Thyroid gland (tissue), 4 donors: ENCODE measurements at regions not wholly inside any gene's neighbourhood (a gene's known extent, or its start where the extent isn't known, plus 50 kb on each side); places are given as distances from the start of the nearest gene placed in this dataset.
"Not testable (repeated sequence)": the region's sequence is repeated elsewhere in the genome, so short reads cannot be mapped to it uniquely, and the experiment has no call there.

Experiments
- DNase-seq, 2 donors: peaks; one replicate each; pipeline ENCODE4 v3.0.0-alpha.2; 2019
- H3K27ac ChIP-seq, 3 donors: fragments of 200-600 bp; sonication (generic); 1 replicate in 2 of 3; 2 replicates in 1 of 3; pipeline ENCODE4 v1.5.1; 2016 to 2019; ENCODE audit warnings: mild to moderate bottlenecking in 1 of 3, moderate library complexity in 1 of 3
- H3K27me3 ChIP-seq: fragments of 200-600 bp; sonication (generic); one replicate; pipeline ENCODE4 v1.5.1; 2019
- H3K36me3 ChIP-seq, 2 donors: fragments of 200-600 bp; sonication (generic); one replicate each; pipeline ENCODE4 v1.5.1; 2016 to 2019
- H3K4me1 ChIP-seq, 2 donors: fragments of 200-600 bp; sonication (generic); one replicate each; pipeline ENCODE4 v1.5.1; 2017 to 2019
- H3K4me3 ChIP-seq, 3 donors: fragments of 200-600 bp; sonication (generic); replicated peaks in 1 of 3; 1 replicate in 2 of 3; 2 replicates in 1 of 3; pipeline ENCODE4 v1.5.1; 2016; ENCODE audit warnings: mild to moderate bottlenecking in 1 of 3
- H3K9me3 ChIP-seq: fragments of 200-600 bp; sonication (generic); one replicate; pipeline ENCODE4 v1.5.1; 2017
- POLR2A ChIP-seq, 2 donors: fragments of 450-650 bp; IDR thresholded peaks; one replicate each; pipeline ENCODE4 v1.6.1; 2017; ENCODE audit warnings: antibody characterized with exemption in 2 of 2, mild to moderate bottlenecking in 2 of 2, moderate library complexity in 1 of 2
- WGBS, 2 donors: methylation state at CpG; one replicate each; pipeline ENCODE4 v1.1.5; 2017; 5-methylcytosine and 5-hydroxymethylcytosine counted together
- intact Hi-C: fragments of 100-400 bp; cut with DNase I; formaldehyde crosslinking; loops from one replicate; pipeline ENCODE4 v1.15.1; 2023
- TF ChIP-seq, protein P1 (sequence below), 6 experiments: fragments of 200-600 bp in 3 of 6; fragments of 450-650 bp in 3 of 6; sonication (generic) in 3 of 6; IDR thresholded peaks; one replicate each; pipeline ENCODE4 v1.5.1; 2016 to 2019; ENCODE audit warnings: antibody characterized with exemption in 6 of 6, mild to moderate bottlenecking in 2 of 6, inconsistent platforms in 1 of 6, moderate library complexity in 1 of 6

DNA sequence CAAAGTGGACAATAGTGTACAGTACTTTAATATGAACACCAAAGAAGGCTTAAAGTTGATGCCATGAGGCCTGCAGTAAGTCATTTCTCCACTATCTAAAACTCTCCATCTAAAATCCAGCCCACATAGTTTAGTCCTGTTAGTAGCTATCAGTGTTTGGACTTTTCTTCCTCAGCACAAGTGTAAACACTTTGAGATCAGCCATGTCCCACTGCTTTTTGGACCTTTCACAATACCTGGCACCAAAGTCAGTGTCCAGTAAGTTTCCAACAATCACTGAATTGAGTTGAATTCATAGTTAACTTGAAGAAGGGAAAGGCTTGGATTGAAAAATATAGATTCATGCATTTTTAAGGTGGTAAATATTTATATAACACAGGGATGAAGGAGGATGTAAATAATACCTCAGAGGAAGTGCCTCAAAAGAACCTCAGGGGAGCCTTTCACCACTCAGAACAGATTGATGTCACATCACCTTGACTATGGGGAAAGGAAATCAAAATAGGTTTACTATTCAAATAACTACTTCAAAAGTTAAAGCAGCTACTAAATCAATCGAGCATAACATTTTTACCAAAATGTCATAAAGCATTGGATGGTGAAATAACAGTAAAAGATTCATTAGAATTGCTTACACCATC, 76.7 kb downstream of the FTHL17 start:
- Histone ChIP-seq H3K9me3 (no peaks in the 10 kb centered on the region), H3K4me3 (no peak overlapping the region), H3K4me1 (no peaks in the 10 kb centered on the region), H3K27me3 (no peaks in the 10 kb centered on the region), H3K36me3 (no peaks in the 10 kb centered on the region), H3K27ac (no peak overlapping the region)
- intact Hi-C loops: no loop called here
- whole genome bisulfite sequencing, 2 donors: 74% methylated on average over 1 of the region's 1 CpG
- DNase-seq: no peak
- TF ChIP-seq, protein P1, sequence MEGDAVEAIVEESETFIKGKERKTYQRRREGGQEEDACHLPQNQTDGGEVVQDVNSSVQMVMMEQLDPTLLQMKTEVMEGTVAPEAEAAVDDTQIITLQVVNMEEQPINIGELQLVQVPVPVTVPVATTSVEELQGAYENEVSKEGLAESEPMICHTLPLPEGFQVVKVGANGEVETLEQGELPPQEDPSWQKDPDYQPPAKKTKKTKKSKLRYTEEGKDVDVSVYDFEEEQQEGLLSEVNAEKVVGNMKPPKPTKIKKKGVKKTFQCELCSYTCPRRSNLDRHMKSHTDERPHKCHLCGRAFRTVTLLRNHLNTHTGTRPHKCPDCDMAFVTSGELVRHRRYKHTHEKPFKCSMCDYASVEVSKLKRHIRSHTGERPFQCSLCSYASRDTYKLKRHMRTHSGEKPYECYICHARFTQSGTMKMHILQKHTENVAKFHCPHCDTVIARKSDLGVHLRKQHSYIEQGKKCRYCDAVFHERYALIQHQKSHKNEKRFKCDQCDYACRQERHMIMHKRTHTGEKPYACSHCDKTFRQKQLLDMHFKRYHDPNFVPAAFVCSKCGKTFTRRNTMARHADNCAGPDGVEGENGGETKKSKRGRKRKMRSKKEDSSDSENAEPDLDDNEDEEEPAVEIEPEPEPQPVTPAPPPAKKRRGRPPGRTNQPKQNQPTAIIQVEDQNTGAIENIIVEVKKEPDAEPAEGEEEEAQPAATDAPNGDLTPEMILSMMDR (IDR thresholded peaks at IDR 0.05): no peak
- no peak for TF ChIP-seq POLR2A (IDR thresholded peaks at IDR 0.05)

DNA sequence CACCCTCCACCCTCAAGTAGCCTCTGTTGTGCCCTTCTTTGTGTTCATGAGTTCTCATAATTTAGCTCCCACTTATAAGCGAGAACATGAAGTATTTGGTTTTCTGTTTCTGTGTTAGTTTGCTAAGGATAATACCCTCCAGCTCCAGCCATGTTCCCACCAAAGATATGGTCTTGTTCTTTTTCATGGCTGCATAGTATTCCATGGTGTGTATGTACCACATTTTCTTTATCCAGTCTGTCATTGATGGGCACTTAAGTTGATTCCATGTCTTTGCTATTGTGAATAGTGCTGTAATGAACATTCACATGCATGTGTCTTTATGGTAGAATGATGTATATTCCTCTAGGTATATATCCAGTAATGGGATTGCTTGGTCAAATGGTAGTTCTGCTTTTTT, 77.8 kb downstream of the FTHL17 start:
- DNase-seq, H3K9me3 ChIP-seq, H3K27ac ChIP-seq, H3K27me3 ChIP-seq, H3K4me1 ChIP-seq, H3K36me3 ChIP-seq, intact Hi-C loops, H3K4me3 ChIP-seq: not testable (repeated sequence)
- 100% methylated on average over 1 of the region's 1 CpG for WGBS, 2 donors

DNA sequence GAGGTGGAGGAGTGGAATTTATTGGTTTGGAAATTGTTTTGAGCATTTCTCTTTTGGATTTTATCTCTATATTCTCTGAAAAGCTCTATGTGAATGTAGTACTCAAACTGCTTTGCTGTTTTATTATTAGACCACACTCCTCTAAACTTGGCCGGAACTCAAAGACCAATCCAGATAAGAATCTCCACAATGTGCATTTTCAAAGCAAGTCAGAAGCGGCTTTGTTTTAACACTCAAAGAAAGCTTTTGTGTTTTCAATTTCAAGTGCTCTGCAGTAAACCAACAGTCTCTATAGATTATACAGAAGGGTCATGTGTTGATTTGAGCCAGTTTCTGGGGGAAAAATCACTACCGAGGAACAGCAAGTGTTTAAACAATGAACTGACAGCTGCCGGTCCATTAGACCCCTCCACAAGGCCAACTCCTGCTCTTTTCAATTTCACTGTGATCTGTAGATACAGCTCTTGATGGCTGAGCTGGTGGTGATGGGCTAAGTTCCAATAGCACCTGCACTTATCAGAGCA, 79.4 kb downstream of the FTHL17 start:
- TF ChIP-seq, protein P1 (IDR thresholded peaks at IDR 0.05): no peak
- intact Hi-C loops: no loop called here
- H3K9me3 ChIP-seq: no peaks in the 10 kb centered on the region
- H3K36me3 ChIP-seq: no peaks in the 10 kb centered on the region
- no peak overlapping the region for H3K27ac ChIP-seq
- no peaks in the 10 kb centered on the region for H3K27me3 ChIP-seq
- no peak overlapping the region for H3K4me3 ChIP-seq
- H3K4me1 ChIP-seq: no peaks in the 10 kb centered on the region
- 6% methylated on average over 4 of the region's 4 CpGs for WGBS, 2 donors
- DNase-seq: no peak

DNA sequence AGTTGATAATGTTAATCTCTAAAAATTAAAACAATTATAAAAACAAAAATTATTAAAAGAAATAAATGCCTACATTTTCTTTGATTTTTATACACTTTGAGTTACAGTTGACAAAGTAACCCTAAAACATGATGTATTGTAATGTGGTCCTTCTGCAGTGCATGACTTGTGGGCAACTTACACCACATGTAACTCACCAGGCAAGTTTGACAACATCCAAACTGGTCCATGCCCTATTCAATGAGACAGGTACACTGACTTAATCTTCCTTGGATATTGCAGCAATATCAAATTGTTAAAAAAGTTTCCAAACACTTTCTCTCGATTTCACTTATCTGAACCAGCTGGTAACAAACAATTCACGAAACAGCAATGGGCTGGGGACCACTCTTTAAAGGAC, 81.5 kb downstream of the FTHL17 start:
- intact Hi-C loops: no loop called here
- H3K27me3 ChIP-seq: no peaks in the 10 kb centered on the region
- peak in 1 of 2 donors; percentile 6 for DNase-seq

DNA sequence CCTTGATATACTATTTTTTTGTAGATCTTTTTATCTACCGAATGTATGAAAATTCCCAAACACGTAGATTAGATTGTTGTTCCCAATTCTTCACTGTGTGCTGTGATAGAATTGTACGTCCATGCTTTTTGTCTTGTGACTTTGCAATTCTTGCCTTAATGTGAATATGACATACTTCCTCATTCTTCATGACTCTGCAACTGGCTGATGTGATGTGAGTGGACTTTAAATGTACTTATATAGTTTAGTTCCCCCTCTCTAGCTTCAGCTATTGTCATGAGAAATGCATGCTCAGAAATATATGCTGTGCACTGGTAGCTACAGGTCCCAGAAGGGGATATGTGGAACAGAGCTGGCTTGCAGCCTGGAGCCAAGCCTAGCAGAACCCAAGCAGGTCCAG, 89.4 kb downstream of the FTHL17 start:
- WGBS, 2 donors: 91 to 98% methylated on average over 3 of the region's 3 CpGs

More for the DNA sequence above, 81.5 kb downstream of the FTHL17 start:
- no peaks in the 10 kb centered on the region for H3K9me3 ChIP-seq
- 81 to 89% methylated on average over 2 of the region's 2 CpGs for WGBS, 2 donors
- no peaks in the 10 kb centered on the region for H3K4me1 ChIP-seq
- H3K36me3 ChIP-seq: no peaks in the 10 kb centered on the region
- no peak overlapping the region for H3K27ac ChIP-seq
- TF ChIP-seq, protein P1 (IDR thresholded peaks at IDR 0.05): no peak
- TF ChIP-seq POLR2A (IDR thresholded peaks at IDR 0.05): no peak
- H3K4me3 ChIP-seq: no peak overlapping the region

More for the DNA sequence above, 89.4 kb downstream of the FTHL17 start:
- no peaks in the 10 kb centered on the region for H3K36me3 ChIP-seq
- H3K27me3 ChIP-seq: no peaks in the 10 kb centered on the region
- no peak for TF ChIP-seq POLR2A (IDR thresholded peaks at IDR 0.05)
- TF ChIP-seq, protein P1 (IDR thresholded peaks at IDR 0.05): no peak
- DNase-seq: no peak
- no peaks in the 10 kb centered on the region for H3K9me3 ChIP-seq
- no peak overlapping the region for H3K4me3 ChIP-seq
- intact Hi-C loops: no loop called here
- no peak overlapping the region for H3K27ac ChIP-seq
- no peaks in the 10 kb centered on the region for H3K4me1 ChIP-seq
